KBM-7 (cell line): ENCODE measurements at regions not wholly inside any gene's neighbourhood (a gene's known extent, or its start where the extent isn't known, plus 50 kb on each side); places are given as distances from the start of the nearest gene placed in this dataset.

Experiments used
- DNase-seq: peaks from one replicate; pipeline ENCODE4 v3.0.0-alpha.2; 2015
- in situ Hi-C: fragments of 300-500 bp; cut with MboI; formaldehyde crosslinking; loops from 2 replicates; pipeline ENCODE4 v1.14.3; 2020; ENCODE audit warnings: low sequenced_read_pairs, low pct_unique_long_range_greater_than_20kb, mixed read lengths

DNA sequence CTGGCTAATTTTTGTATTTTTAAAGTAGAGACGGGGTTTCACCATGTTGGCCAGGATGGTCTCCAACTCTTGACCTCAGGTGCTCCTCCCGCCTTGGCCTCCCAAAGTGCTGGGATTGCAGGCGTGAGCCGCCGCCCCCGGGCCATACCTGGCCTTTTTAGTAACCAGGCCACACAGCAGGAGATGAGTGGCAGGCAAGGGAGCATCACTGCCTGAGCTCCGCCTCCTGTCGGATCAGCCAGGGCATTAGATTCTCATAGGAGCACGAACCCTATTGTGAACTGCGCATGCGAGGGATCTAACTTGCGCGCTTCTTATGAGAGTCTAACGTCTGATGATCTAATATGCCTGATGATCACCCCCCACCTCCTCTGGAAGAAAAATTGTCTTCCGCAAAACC is 308.7 kb upstream of the PRMT6 start:
- in situ Hi-C loops: no loop called here

DNA sequence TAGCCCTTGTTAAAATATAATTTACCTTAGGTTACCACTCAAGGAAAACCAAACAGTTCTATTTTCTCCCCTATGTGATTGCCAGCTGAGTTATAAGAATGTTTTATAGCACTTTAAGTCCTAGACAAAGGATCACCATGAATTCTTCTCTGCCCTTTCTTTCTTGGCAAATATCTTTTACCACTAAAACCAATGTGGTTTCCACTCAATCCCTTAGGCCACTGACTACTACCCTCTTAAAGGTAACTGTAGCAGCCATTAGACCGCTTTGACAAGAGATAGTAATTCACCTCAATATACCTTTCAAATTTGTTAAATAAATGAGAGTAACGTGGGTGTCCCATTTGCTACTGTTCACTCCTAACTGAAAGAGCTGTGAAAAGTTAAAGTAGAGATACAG is 307.9 kb upstream of the PRMT6 start:
- no peak for DNase-seq
- in situ Hi-C loops: no loop called here

More for the DNA sequence above, 308.7 kb upstream of the PRMT6 start:
- DNase-seq: no peak

DNA sequence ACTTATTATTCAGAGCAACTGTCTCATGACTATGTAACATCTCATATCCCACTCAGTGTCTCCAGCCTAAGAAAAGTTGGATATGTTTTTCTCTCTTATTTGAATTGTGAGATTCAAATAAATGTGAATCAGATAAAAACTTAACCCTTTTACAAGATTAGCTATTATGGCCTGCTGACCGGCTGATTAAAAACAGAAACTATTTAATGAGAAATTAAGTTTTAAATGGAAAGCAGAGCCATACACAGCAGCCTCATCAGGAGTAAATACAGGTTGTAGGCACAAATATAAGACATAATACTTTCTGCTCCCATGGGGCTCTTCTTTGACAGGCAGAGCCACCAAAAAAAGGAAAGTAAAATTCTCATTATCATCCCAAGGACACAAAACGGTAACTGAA is 307.0 kb upstream of the PRMT6 start:
- in situ Hi-C loops: no loop called here
- no peak for DNase-seq

DNA sequence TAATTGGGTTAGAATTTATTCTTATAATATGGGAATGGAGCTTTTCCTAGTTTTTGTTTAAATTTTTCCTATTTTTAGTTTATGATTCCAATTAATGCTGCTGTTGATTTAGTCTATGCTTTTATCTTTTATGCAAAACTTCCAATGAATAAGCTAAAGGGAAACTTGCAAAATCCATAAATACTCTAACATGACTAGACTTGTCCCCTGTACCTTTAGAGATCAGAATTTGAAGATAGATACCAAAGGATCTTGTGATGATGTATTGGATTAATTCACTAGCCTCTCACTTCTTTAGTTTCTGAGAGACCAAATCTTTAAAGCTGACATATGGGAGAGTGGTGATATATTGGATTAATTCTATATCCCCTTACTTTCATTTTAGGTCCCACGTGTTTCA is 306.6 kb upstream of the PRMT6 start:
- no peak for DNase-seq
- in situ Hi-C loops: no loop called here

DNA sequence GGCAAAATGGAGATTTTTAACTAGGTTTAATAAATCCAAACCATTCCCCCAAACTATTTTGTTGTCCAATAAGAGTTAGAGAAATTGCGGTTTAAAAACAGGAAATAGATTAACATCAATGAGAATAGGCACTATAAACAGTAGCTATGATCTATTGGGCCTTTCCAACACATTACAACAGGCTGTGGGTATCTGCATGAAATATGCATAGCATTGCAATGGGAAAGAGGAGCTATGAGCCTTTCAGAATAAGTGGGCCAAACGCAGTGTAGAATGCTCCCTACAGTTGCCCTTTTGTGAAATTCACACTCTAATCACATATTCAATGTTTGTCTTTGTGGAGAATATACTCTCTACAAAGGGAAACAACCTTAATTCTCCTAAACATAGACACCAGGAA is 305.5 kb upstream of the PRMT6 start:
- in situ Hi-C loops: no loop called here
- DNase-seq: no peak

DNA sequence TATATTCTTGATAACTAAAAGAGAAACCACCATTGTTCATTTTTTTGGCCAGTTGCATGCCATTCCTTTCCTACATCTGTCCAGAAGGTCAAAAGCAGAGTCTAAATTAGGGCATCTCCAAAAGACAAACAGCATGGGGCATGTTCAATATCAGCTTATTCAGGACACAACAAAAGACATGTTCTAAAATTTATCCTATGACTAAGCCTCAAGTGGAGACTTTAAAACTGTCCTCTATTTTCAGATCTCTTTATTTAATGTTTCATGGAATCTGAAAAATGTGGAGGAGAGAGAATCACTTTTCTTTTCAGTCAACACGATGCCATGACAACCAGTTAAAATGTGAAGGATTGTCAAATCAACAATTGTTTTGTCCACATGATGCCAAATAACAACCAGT is 303.4 kb upstream of the PRMT6 start:
- no peak for DNase-seq
- in situ Hi-C loops: no loop called here

DNA sequence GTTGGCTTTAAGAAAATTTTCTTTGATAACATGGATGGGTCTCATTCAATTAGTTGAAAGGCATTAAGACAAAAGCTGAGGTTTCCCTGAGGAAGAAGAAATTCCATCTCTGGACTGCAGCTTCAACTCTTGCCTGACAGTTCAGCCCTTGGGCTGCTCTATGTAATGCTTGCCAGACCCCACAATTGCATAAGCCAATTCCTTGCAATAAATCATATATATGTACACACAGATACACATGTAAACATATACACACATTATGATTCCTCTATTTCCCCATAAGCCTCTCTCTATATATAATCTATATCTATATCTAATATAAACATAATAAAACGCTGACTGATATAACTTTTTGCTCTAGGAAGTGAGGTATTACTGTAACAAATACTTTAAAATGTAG is 301.5 kb upstream of the PRMT6 start:
- DNase-seq: no peak
- in situ Hi-C loops: no loop called here

DNA sequence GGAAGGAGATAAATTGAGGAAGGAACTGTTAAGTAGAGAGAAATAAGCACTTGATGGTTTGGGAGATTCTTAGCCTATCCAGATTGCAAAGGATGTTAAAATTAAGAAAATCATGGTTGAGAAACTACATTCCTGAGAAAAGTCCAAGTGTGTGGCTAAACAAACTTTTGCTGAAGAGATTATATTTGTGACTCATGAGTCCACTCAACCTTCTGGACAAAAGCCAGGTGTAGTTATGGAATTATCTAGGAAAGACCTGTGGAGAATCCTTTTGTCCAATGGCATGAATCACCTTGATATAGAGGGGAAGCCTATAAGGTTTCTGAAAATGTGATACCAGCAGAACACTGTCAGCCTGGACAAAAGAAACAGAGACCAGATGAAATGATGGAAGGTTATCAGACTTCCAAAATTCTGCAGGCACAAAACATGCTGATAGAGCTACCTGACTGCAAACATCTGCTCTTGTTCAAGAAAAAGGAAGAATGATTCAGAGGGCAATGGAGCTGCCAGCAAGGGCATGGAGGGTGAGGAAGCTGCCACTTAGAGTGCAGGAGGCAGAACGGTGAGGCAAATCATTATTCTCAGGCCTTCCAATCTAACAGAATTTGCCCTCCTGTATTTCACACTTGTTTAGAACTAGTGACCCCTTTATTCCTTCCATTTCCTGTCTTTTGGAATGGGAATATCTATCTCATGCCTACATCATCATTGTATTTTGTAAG is 300.6 kb upstream of the PRMT6 start:
- in situ Hi-C loops: no loop called here
- DNase-seq: no peak

DNA sequence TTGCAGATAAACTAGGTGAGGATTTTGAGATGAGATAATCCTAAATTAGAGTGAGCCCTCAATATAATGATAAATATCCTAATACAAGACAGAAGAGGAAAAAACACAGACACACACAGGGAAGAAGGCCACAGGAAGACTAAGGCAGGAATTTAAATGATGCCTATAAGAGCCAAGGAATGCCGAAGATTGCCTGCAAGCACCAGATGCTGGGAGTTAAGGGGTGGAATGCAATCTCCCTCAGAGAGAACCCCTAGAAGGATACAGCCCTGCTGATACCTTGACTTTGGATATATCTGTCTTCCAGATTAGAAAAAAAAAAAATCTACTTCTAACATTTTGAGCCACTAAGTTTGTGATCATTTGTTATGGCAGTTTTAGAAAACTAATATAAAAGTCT is 299.7 kb upstream of the PRMT6 start:
- in situ Hi-C loops: no loop called here
- DNase-seq: no peak

DNA sequence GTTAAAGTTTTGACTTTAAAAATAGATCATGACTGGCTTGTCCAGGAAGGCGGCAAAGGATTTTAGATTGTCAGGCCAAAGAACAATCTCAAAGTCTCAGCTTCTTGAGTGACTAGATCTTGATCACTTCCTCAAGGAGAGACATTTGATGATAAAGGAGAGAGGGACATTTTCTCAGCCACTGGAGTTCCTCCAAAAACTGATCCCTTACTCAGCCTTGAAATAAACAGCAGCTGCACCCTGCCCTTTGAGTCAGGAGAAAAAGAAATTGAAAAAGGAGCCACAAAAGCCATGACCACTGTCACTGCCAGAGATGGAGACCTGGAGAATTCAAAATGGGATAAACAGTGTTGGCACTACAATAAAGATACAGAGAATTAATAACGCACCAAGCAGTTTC is 288.4 kb upstream of the PRMT6 start:
- DNase-seq: no peak

DNA sequence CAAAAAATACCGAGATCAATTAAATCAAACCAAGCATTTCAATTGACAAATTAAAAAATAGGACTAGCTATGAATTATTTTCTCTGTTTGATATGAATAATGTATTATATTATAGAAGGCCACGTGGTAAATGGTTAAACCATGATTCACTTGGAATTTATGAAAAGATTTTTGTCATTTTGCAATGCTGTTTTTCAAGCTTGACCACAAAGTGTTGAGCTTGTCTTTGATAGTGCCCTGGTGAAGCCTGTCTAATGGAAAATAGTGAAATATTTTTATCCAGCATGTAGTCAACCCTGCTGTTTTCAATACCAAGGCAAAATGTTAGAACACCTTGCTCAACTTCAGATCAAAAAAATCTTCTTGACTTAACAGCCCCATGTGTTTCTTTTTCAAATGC is 288.0 kb upstream of the PRMT6 start:
- DNase-seq: no peak
- in situ Hi-C loops: no loop called here

More for the DNA sequence above, 288.4 kb upstream of the PRMT6 start:
- in situ Hi-C loops: no loop called here

DNA sequence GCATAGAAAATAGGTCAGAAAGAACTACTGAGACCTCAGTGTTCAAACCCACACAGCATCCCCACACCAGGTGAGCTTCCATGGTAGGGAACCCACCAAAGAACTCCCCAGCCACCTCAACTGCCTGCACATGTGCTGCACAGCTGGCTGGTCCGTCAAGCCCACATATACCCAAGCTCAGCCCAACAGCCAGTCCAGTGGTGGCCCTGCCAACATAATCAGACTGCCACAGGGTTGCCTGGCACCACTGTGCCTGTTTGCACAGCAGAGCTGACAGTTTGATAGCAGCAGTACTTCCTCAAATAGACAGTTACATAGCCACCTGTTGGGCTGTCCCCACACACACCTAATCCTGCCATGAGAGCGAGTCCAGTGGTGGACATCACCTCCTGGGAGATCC is 283.3 kb upstream of the PRMT6 start:
- in situ Hi-C loops: no loop called here
- no peak for DNase-seq

DNA sequence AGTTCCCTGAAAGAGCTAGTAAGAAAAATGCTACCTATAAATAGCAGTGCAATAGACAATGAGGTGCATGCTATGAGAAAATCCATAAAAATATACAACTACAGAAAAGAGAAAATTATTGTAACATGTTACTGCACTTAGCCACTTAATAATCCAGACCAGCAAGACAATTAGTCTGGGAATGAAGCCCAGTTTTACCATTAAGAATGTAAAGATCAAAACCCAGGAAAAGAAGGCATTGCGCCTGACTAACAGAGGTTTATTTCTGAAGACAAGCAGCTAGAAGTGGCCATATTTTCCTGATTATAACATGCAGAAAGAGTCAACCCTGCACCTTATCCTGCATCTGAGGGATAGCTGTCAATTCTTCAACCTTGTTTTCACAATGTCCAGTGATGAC is 276.4 kb upstream of the PRMT6 start:
- in situ Hi-C loops: no loop called here
- no peak for DNase-seq

DNA sequence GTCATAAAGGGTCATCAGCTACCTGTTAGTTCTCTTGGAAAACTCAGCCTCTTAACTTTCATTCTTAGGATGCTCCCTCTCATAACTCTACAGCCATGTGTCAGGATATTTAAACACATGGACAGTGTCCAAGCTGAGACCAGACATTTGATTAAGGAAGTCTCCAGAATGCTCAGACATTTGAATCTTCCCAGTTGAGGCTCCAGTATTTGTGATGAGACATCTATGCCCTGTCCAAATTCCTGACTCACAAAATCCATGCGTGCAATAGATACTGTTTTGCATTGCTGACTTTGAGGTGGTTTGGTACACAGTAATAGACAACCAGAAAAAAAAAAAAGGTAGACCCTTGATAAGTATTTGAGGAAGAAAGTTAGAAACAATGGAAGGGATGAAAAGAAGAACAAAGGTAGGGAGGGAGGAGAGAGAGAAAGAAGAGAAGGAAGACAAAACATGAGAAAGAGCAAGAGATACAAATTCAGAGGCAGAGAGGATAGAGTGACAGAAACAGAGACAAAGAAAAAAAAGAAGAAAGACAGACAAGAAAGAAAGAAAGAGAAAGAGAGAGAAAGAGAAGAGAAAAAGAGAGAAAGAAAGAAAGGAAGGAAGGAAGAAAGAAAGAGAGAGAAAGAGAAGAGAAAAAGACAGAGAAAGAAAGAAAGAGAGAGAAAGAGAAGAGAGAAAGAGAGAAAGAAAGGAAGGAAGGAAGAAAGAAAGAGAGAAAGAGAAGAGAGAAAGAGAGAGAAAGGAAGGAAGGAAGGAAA is 275.5 kb upstream of the PRMT6 start:
- DNase-seq: no peak
- in situ Hi-C loops: no loop called here

DNA sequence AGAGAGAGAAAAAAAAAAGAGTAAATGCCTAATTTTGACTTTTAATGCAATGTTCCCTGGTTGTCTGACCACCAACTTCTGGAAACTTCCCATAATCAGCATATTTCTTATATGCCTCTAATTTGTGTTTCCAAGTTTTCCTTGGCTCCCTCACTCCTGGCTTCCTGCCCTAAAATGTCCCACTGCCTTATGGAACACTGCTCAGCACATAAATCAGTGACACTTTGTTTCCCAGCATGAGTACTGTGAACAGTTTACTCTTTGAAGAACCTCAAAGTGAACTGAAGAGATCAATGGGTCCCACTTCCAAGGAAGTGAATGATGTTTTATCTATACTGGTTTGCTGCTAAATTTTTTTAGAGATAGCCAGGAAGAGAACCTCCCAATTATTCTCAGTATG is 271.3 kb upstream of the PRMT6 start:
- in situ Hi-C loops: no loop called here

DNA sequence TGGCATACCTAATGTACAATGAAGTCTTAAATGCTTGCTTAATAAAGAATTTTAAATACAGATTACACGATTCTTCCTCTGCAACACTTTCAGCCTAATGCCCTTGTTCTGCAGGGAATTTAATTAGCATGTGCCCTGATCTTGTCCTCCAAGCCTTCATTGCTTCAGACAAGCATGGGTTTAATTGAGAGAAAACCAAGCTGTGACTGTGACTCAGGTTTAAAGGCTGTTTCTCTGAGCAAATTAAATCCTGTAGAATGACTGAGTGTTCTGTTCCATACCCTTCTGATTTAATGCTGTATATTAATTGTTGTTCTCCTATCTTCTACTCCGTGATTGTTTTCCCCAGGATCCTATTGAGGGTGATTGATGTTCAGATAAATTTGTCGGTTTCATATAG is 269.0 kb upstream of the PRMT6 start:
- in situ Hi-C loops: no loop called here
- DNase-seq: no peak

More for the DNA sequence above, 271.3 kb upstream of the PRMT6 start:
- no peak for DNase-seq

DNA sequence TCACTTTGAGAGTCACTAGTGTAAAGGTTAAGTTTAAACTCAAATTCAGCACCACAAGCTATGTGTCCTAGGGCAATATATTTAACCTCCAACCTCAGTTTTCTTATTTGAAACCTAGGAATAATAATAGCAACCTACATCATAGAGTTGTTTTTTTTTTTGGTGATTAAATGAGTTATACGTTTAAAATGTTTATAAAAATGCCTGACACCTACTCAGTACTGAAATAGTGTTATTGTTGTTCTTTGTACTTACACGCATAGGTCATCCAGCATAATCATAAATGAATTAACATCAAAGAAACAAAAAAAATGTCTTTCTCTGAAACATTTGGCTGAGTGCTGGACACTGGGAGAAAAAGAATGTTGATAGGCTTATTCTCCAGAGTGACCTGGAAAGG is 266.8 kb upstream of the PRMT6 start:
- no peak for DNase-seq
- in situ Hi-C loops: no loop called here

DNA sequence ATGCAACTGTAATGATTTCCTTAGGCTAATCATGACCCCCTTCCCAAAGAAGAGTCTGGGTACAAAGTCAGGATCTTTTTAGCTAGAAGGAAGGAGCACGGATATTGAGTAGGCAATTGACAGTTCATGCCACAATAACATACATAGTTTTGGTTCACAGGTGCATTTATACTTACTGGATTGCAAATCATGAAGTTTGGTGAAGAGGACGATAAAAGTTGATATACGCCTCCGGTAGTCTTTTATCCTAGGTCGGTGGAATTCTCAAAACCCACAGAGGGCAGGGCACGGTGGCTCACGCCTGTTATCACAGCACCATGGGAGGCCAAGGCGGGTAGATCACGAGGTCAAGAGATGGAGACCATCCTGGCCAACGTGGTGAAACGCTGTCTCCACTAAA is 265.4 kb upstream of the PRMT6 start:
- DNase-seq: no peak
- in situ Hi-C loops: no loop called here

DNA sequence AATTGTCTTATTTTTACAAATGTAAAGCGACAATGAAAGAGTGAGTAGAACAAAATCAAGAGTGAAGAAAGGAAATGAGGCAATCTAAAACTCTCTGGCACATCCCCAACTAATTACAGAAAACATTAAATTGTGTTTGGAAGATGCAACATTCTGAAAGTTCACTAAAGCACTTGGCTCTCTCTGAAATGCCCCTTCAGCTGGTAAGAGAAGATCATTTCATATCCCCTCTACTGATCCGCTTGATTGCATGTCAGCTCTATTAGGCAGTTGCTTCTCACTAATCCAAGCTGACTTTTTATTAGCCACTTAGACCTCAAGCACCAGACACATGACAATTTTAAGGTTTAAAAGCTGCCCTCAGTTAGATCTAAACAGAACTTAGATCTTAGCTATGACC is 262.8 kb upstream of the PRMT6 start:
- in situ Hi-C loops: no loop called here
- DNase-seq: no peak

DNA sequence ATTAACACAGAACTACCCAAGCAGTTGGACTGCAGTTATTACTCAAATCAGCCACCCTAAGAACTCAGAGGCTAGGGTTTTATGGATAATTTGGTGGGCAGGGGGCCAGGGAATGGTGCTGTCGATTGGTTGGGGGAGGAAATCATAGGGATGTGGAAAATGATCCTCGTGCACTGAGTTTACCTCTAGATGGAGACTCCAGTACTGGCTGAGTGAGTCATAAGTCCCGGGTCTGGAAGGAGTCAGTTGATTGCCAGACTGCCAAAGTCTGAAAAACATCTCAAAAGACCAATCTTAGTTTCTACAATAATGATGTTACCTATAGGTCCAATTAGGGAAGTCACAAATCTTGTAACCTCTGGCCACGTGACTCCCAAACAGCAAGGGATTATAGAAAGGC is 257.5 kb upstream of the PRMT6 start:
- no peak for DNase-seq
- in situ Hi-C loops: no loop called here

DNA sequence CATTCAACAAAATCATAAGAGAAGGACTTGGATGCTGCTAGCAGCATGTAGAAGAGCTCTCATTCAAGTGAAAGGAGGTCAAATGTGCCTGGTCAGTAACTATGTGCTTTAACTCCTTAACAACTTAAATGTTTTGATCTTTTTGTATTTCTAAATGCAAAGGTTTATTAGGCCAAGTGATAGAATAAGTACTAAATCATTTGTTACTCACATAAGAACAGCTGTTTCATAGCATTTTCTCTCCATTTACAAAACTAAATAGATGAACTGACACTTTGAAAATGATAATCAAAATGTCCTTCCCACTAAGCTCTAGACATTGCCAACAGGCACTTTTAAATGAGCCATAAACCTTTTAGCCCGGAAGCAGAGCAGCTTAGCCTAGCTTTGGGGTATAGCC is 254.3 kb upstream of the PRMT6 start:
- DNase-seq: no peak
- in situ Hi-C loops: no loop called here
